H9 (cell line): ENCODE measurements at regions not wholly inside any gene's neighbourhood (a gene's known extent, or its start where the extent isn't known, plus 50 kb on each side); places are given as distances from the start of the nearest gene placed in this dataset.

Experiments
- DNase-seq: peaks from one replicate; pipeline ENCODE4 v3.0.0-alpha.2; 2017
- H2AFZ ChIP-seq: one replicate; pipeline ENCODE4 v1.6.1; 2013; ENCODE audit warnings: mild to moderate bottlenecking, low read length, control low read depth, moderate library complexity
- H2AK5ac ChIP-seq: 2 replicates; pipeline ENCODE4 v1.6.1; 2013; ENCODE audit warnings: low read length, control low read depth, mixed read lengths; ENCODE audit not compliant: insufficient read length
- H2BK120ac ChIP-seq: one replicate; pipeline ENCODE4 v1.6.1; 2013; ENCODE audit warnings: low read depth, mild to moderate bottlenecking, low read length, control low read depth, inconsistent platforms; ENCODE audit not compliant: poor library complexity, severe bottlenecking
- H2BK12ac ChIP-seq: 2 replicates; pipeline ENCODE4 v1.6.1; 2013; ENCODE audit warnings: low read length, control low read depth, mixed read lengths, low read depth; ENCODE audit not compliant: insufficient read length
- H2BK15ac ChIP-seq: 2 replicates; pipeline ENCODE4 v1.6.1; 2013; ENCODE audit warnings: low read depth, low read length, control low read depth
- H2BK20ac ChIP-seq: one replicate; pipeline ENCODE4 v1.6.1; 2013; ENCODE audit warnings: low read depth, mild to moderate bottlenecking, low read length, control low read depth, inconsistent platforms; ENCODE audit not compliant: poor library complexity, severe bottlenecking
- H2BK5ac ChIP-seq: 2 replicates; pipeline ENCODE4 v1.6.1; 2013; ENCODE audit warnings: low read length, control low read depth, mixed read lengths; ENCODE audit not compliant: insufficient read length
- H3K14ac ChIP-seq: 2 replicates; pipeline ENCODE4 v1.6.1; 2013; ENCODE audit warnings: low read length, control low read depth; ENCODE audit not compliant: insufficient read depth
- H3K18ac ChIP-seq: 2 replicates; pipeline ENCODE4 v1.6.1; 2013; ENCODE audit warnings: low read depth, mild to moderate bottlenecking, mixed read lengths, low read length, control low read depth; ENCODE audit not compliant: insufficient read length
- H3K23ac ChIP-seq: 2 replicates; pipeline ENCODE4 v1.6.1; 2013; ENCODE audit warnings: low read length, control low read depth, mixed read lengths, low read depth; ENCODE audit not compliant: insufficient read length
- H3K23me2 ChIP-seq: 2 replicates; pipeline ENCODE4 v1.6.1; 2013; ENCODE audit warnings: low read depth, mild to moderate bottlenecking, mixed read lengths, low read length, control low read depth; ENCODE audit not compliant: insufficient read length, poor library complexity, severe bottlenecking
- H3K27ac ChIP-seq: 2 replicates; pipeline ENCODE4 v1.5.1; 2013; ENCODE audit warnings: low read length, control low read depth, mixed read lengths, low read depth; ENCODE audit not compliant: insufficient read length
- H3K27me3 ChIP-seq: 2 replicates; pipeline ENCODE4 v1.6.1; 2013; ENCODE audit warnings: low read length, control low read depth, inconsistent platforms; ENCODE audit not compliant: insufficient read depth
- H3K4ac ChIP-seq: 2 replicates; pipeline ENCODE4 v1.6.1; 2013; ENCODE audit warnings: low read depth, mild to moderate bottlenecking, control low read depth, inconsistent platforms, low read length, moderate library complexity
- H3K4me1 ChIP-seq: 2 replicates; pipeline ENCODE4 v1.6.1; 2013; ENCODE audit warnings: low read length, control low read depth, inconsistent platforms; ENCODE audit not compliant: insufficient read depth
- H3K4me2 ChIP-seq: 2 replicates; pipeline ENCODE4 v1.6.1; 2013; ENCODE audit warnings: low read length, control low read depth, mixed read lengths; ENCODE audit not compliant: insufficient read length, insufficient read depth
- H3K56ac ChIP-seq: 2 replicates; pipeline ENCODE4 v1.6.1; 2013; ENCODE audit warnings: low read depth, mild to moderate bottlenecking, mixed read lengths, low read length, control low read depth; ENCODE audit not compliant: insufficient read length
- H3K79me1 ChIP-seq: 2 replicates; pipeline ENCODE4 v1.6.1; 2013; ENCODE audit warnings: low read depth, mild to moderate bottlenecking, moderate library complexity, low read length, control low read depth, inconsistent platforms; ENCODE audit not compliant: insufficient read depth, poor library complexity, severe bottlenecking
- H3K79me2 ChIP-seq: 2 replicates; pipeline ENCODE4 v1.6.1; 2013; ENCODE audit warnings: low read length, control low read depth, inconsistent platforms; ENCODE audit not compliant: insufficient read depth
- H3K9ac ChIP-seq: 2 replicates; pipeline ENCODE4 v1.6.1; 2013; ENCODE audit warnings: low read length, control low read depth, mixed read lengths; ENCODE audit not compliant: insufficient read length; ENCODE audit errors: extremely low read depth
- H3K9me3 ChIP-seq: one replicate; pipeline ENCODE4 v1.6.1; 2013; ENCODE audit warnings: low read depth, low read length, inconsistent platforms; ENCODE audit not compliant: control insufficient read depth
- H3T11ph ChIP-seq: one replicate; pipeline ENCODE4 v1.6.1; 2013; ENCODE audit warnings: mild to moderate bottlenecking, low read length, control low read depth, inconsistent platforms
- H4K20me1 ChIP-seq: one replicate; pipeline ENCODE4 v1.6.1; 2013; ENCODE audit not compliant: control insufficient read depth, insufficient read length, insufficient read depth
- H4K5ac ChIP-seq: 2 replicates; pipeline ENCODE4 v1.6.1; 2013; ENCODE audit warnings: low read depth, mild to moderate bottlenecking, mixed read lengths, low read length, control low read depth; ENCODE audit not compliant: insufficient read length
- H4K8ac ChIP-seq: replicated peaks from 2 replicates; pipeline ENCODE4 v1.6.1; 2013; ENCODE audit warnings: low read length, control low read depth, mixed read lengths, low read depth; ENCODE audit not compliant: insufficient read length
- H4K91ac ChIP-seq: 2 replicates; pipeline ENCODE4 v1.6.1; 2013; ENCODE audit warnings: low read depth, mild to moderate bottlenecking, moderate library complexity, mixed read lengths, low read length, control low read depth; ENCODE audit not compliant: insufficient read length
- H3K27ac Mint-ChIP-seq, 3 experiments: 2 replicates in 2 of 3; 3 replicates in 1 of 3; pipeline ENCODE4 v1.8.0; 2020 to 2021; ENCODE audit warnings: mixed read lengths in 3 of 3, mild to moderate bottlenecking in 1 of 3, moderate library complexity in 1 of 3
- H3K27me3 Mint-ChIP-seq: 2 replicates; pipeline ENCODE4 v1.8.0; 2021; ENCODE audit warnings: low read depth, mild to moderate bottlenecking, moderate library complexity, mixed read lengths
- H3K36me3 Mint-ChIP-seq, 3 experiments: 2 replicates in 2 of 3; 3 replicates in 1 of 3; pipeline ENCODE4 v1.8.0; 2020 to 2021; ENCODE audit warnings: low read depth in 3 of 3, mixed read lengths in 3 of 3; ENCODE audit not compliant: insufficient read depth in 1 of 3
- H3K4me1 Mint-ChIP-seq, 2 experiments: 2 replicates each; pipeline ENCODE4 v1.8.0; 2020; ENCODE audit warnings: mixed read lengths in 2 of 2
- H3K4me3 Mint-ChIP-seq, 2 experiments: 2 replicates in 1 of 2; 3 replicates in 1 of 2; pipeline ENCODE4 v1.8.0; 2020 to 2021; ENCODE audit warnings: mild to moderate bottlenecking in 2 of 2, mixed read lengths in 2 of 2, moderate library complexity in 1 of 2
- H3K9me3 Mint-ChIP-seq, 2 experiments: 2 replicates in 1 of 2; 3 replicates in 1 of 2; pipeline ENCODE4 v1.8.0; 2020; ENCODE audit warnings: mild to moderate bottlenecking in 2 of 2, mixed read lengths in 2 of 2, moderate library complexity in 1 of 2
- CTCF ChIP-seq: fragments of 200-600 bp; sonication (generic); conservative IDR thresholded peaks from 3 replicates; pipeline ENCODE4 v1.8.0; 2021; ENCODE audit warnings: antibody characterized with exemption, mild to moderate bottlenecking
- WGBS: extraction: QIAGEN DNeasy Blood & Tissue Kit; methylation state at CpG from one replicate; pipeline ENCODE4 v1.1.7; 2013; ENCODE audit warnings: missing lambda C conversion rate, low lambda C conversion rate, mixed read lengths; ENCODE audit not compliant: insufficient read length; ENCODE audit errors: extremely low coverage; 5-methylcytosine and 5-hydroxymethylcytosine counted together

- no peak overlapping the region for H3K14ac ChIP-seq
- no peaks in the 10 kb centered on the region for H3K23me2 ChIP-seq
- H3K56ac ChIP-seq: no peak overlapping the region
- no peak overlapping the region for H3K23ac ChIP-seq
- no peak overlapping the region for H2BK20ac ChIP-seq
- no peaks in the 10 kb centered on the region for H3K9me3 ChIP-seq
- no peak overlapping the region for H2BK120ac ChIP-seq
- H2AK5ac ChIP-seq: no peak overlapping the region
- no peak overlapping the region for H2BK5ac ChIP-seq
- no peaks in the 10 kb centered on the region for H3K79me1 ChIP-seq
- H3K27ac Mint-ChIP-seq: no peak overlapping the region
- H3T11ph ChIP-seq: no peak overlapping the region
- no peak overlapping the region for H4K8ac ChIP-seq
- no peak overlapping the region for H3K18ac ChIP-seq
- no peak overlapping the region for H2BK15ac ChIP-seq
- H2BK12ac ChIP-seq: no peak overlapping the region
- no peaks in the 10 kb centered on the region for H3K27me3 ChIP-seq
- H3K4me1 Mint-ChIP-seq: no peaks in the 10 kb centered on the region
- no peak for DNase-seq
- no peaks in the 10 kb centered on the region for H4K20me1 ChIP-seq
- no peaks in the 10 kb centered on the region for H3K79me2 ChIP-seq
- H3K4me3 Mint-ChIP-seq: no peak overlapping the region
- H3K36me3 Mint-ChIP-seq: peaks cover 0 to 3% (median 0%) of the 10 kb centered on the region in 3 experiments; a peak in 2 of 7 replicates
- no peak overlapping the region for H4K5ac ChIP-seq
- no peak overlapping the region for H4K91ac ChIP-seq
- no peak for TF ChIP-seq CTCF
- no peaks in the 10 kb centered on the region for H3K4me1 ChIP-seq
- WGBS: no CpG with 5 or more reads among the region's 4 CpGs
- no peaks in the 10 kb centered on the region; the same call in 1 of the 2 replicates for H3K27me3 Mint-ChIP-seq
- peaks cover 0 to 9% of the 10 kb centered on the region in 2 experiments; a peak in 2 of 5 replicates for H3K9me3 Mint-ChIP-seq
- H2AFZ ChIP-seq: no peak overlapping the region
- H3K27ac ChIP-seq: no peak overlapping the region
- no peak overlapping the region for H3K4me2 ChIP-seq
- no peak overlapping the region for H3K4ac ChIP-seq
- no peak overlapping the region for H3K9ac ChIP-seq
Measured at GRCh38 chr6:80618953-80619352, 512.5 kb downstream of the BCKDHB start.
